ENCODE measurements at regions not wholly inside any gene's neighbourhood (a gene's known extent, or its start where the extent isn't known, plus 50 kb on each side); places are given as distances from the start of the nearest gene placed in this dataset.

GRCh38 chr12:63499567-63499966, 168.7 kb downstream of the DPY19L2 start:
- Mint-ChIP-seq H3K4me3 (no peak overlapping the region), H3K27me3 (ENCODE audit: low read depth) (no peaks in the 10 kb centered on the region), H3K4me1 (0 out of 4 replicates have a peak, but pooled peaks cover 0 to 4% of the 10 kb centered on the region in 2 experiments), H3K9me3 (no peaks in the 10 kb centered on the region), H3K27ac (no peak overlapping the region; a peak in 1 of 7 replicates), H3K36me3 (ENCODE audit: insufficient read depth in 1 of 3, low read depth in 3 of 3) (no peaks in the 10 kb centered on the region)
- no peaks in the 10 kb centered on the region for H3K79me1 ChIP-seq (ENCODE audit: insufficient read depth, low read depth, low read length, poor library complexity, severe bottlenecking)
- H2BK5ac ChIP-seq (ENCODE audit: insufficient read length, low read length): no peak overlapping the region
- no peak overlapping the region for H2BK120ac ChIP-seq (ENCODE audit: low read depth, low read length, poor library complexity, severe bottlenecking)
- H3K4me1 ChIP-seq (ENCODE audit: insufficient read depth, low read length): no peaks in the 10 kb centered on the region
- no peak overlapping the region for H3K23ac ChIP-seq (ENCODE audit: insufficient read length, low read depth, low read length)
- H3K79me2 ChIP-seq (ENCODE audit: insufficient read depth, low read length): no peaks in the 10 kb centered on the region
- H3T11ph ChIP-seq (ENCODE audit: low read length): no peak overlapping the region
- H3K14ac ChIP-seq (ENCODE audit: insufficient read depth, low read length): no peak overlapping the region; the same call in 1 of the 2 replicates
- H3K4ac ChIP-seq (ENCODE audit: low read depth, low read length): no peak overlapping the region
- H3K4me2 ChIP-seq (ENCODE audit: insufficient read depth, insufficient read length, low read length): no peak overlapping the region
- H2AFZ ChIP-seq (ENCODE audit: low read length): no peak overlapping the region
- no peaks in the 10 kb centered on the region for H4K20me1 ChIP-seq (ENCODE audit: control insufficient read depth, insufficient read depth, insufficient read length)
- no peak overlapping the region for H2BK20ac ChIP-seq (ENCODE audit: low read depth, low read length, poor library complexity, severe bottlenecking)
- no peak overlapping the region for H2AK5ac ChIP-seq (ENCODE audit: insufficient read length, low read length)
- H2BK12ac ChIP-seq (ENCODE audit: insufficient read length, low read depth, low read length): no peak overlapping the region
- no peak overlapping the region for H4K8ac ChIP-seq (replicated peaks; ENCODE audit: insufficient read length, low read depth, low read length)
- H3K18ac ChIP-seq (ENCODE audit: insufficient read length, low read depth, low read length): no peak overlapping the region
- no peak overlapping the region for H3K56ac ChIP-seq (ENCODE audit: insufficient read length, low read depth, low read length)
- no CpG with 5 or more reads among the region's 6 CpGs for WGBS (ENCODE audit: extremely low coverage, insufficient read length, low lambda C conversion rate)
- TF ChIP-seq, protein P1, sequence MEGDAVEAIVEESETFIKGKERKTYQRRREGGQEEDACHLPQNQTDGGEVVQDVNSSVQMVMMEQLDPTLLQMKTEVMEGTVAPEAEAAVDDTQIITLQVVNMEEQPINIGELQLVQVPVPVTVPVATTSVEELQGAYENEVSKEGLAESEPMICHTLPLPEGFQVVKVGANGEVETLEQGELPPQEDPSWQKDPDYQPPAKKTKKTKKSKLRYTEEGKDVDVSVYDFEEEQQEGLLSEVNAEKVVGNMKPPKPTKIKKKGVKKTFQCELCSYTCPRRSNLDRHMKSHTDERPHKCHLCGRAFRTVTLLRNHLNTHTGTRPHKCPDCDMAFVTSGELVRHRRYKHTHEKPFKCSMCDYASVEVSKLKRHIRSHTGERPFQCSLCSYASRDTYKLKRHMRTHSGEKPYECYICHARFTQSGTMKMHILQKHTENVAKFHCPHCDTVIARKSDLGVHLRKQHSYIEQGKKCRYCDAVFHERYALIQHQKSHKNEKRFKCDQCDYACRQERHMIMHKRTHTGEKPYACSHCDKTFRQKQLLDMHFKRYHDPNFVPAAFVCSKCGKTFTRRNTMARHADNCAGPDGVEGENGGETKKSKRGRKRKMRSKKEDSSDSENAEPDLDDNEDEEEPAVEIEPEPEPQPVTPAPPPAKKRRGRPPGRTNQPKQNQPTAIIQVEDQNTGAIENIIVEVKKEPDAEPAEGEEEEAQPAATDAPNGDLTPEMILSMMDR (conservative IDR thresholded peaks at IDR 0.05): no peak
- H2BK15ac ChIP-seq (ENCODE audit: low read depth, low read length): no peak overlapping the region
- no peak for DNase-seq
- no peak overlapping the region for H3K9ac ChIP-seq (ENCODE audit: extremely low read depth, insufficient read length, low read length)
- H3K27ac ChIP-seq (ENCODE audit: insufficient read length, low read depth, low read length): no peak overlapping the region
- no peak overlapping the region for H4K5ac ChIP-seq (ENCODE audit: insufficient read length, low read depth, low read length)
- no peaks in the 10 kb centered on the region for H3K9me3 ChIP-seq (ENCODE audit: control insufficient read depth, low read depth, low read length)
- H3K27me3 ChIP-seq (ENCODE audit: insufficient read depth, low read length): no peaks in the 10 kb centered on the region
- H3K23me2 ChIP-seq (ENCODE audit: insufficient read length, low read depth, low read length, poor library complexity, severe bottlenecking): no peaks in the 10 kb centered on the region
- H4K91ac ChIP-seq (ENCODE audit: insufficient read length, low read depth, low read length): no peak overlapping the region
